SK-MEL-5 (cell line): ENCODE measurements at regions not wholly inside any gene's neighbourhood (a gene's known extent, or its start where the extent isn't known, plus 50 kb on each side); places are given as distances from the start of the nearest gene placed in this dataset.

Source experiments
- DNase-seq: peaks from one replicate; pipeline ENCODE4 v3.0.0-alpha.2; 2016; ENCODE audit warnings: low read depth, low spot score
- in situ Hi-C: cut with HindIII; loops from 2 replicates; pipeline ENCODE4 v1.10.0; 2016; ENCODE audit warnings: low sequenced_read_pairs, high pct_unique_total_duplicates, low pct_unique_long_range_greater_than_20kb

GRCh38 chrX:82912382-82912781 is 595.7 kb upstream of the POU3F4 start:
- DNase-seq, result peak; percentile 74
- in situ Hi-C loops, result no loop called here

DNA sequence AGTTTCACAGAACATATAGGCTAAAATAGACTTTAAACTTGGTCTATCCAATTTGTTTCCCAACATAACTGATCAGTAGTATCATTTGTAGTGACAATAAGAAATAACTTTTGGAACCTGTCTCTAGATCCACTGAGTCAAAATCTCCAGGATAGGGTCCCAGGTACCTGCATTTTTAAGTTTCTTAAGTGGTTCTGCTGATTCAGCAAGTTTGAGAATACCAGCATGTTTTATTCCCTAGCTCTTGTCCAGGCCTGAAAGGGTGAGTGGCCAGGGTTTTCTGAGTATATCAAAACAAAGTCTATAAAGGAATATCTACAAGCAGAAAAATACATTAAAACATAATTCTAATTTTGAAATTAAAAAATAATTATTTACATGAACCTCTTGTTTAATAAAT is 573.1 kb upstream of the POU3F4 start:
- no peak for DNase-seq
- in situ Hi-C loops, result no loop called here

DNA sequence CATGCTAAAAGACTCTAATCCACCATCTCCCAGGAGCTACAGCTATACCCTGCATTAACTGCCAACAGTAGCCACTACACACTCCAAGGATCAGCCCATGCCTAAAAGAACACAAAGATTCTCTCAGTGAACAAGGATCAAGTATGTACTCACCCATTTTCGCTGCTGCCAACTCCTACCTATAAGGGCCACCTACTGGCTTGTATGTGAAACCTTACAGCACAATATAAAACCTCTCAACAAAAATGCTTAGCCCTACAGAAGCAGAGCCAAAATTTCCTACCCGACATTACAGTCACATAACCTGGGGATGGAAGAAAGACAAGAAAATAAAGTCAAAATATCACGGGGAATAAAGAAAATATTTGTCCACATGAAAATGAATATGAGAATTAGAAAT is 562.8 kb upstream of the POU3F4 start:
- DNase-seq, result peak; percentile 35
- in situ Hi-C loops, result no loop called here

DNA sequence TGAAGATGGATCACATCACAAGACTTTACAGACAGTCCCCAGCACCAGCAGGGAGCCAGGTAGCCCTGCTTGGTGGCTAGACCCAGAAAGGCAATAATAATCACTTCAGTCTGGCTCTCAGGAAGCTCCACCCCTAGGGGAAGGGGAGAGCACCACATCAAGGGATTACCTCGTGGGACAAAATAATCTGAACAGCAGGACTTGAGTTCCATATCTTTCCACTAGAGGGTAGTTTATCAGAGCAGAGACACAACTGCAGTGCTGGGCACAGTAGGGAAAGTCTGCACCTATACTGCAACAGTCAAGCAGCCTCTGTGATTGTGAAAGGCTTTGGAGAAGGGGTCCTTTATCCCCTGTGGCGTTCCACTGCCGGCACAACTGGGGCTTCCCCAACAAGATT is 547.0 kb upstream of the POU3F4 start:
- in situ Hi-C loops, result no loop called here
- peak; percentile 47 for DNase-seq

GRCh38 chrX:82973646-82974045 is 534.4 kb upstream of the POU3F4 start:
- in situ Hi-C loops, result no loop called here
- no peak for DNase-seq

DNA sequence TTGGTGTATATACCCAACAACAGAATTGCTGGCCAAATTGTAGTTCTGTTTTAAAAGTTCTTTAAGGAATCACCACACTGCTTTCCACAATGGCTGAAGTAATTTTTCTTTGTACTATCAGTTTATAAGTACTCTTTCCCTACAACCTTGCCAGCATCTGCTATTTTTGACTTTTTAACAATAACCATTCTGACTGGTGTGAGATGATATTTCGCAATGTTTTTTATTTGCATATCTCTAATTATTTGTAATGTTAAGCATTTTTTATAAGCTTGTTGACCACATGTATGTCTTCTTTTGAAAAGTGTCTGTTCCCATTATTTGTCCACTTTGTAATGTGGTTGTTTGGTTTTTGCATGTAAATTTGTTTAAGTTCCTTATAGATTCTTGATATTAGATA is 509.9 kb upstream of the POU3F4 start:
- in situ Hi-C loops, result no loop called here
- DNase-seq, result no peak

DNA sequence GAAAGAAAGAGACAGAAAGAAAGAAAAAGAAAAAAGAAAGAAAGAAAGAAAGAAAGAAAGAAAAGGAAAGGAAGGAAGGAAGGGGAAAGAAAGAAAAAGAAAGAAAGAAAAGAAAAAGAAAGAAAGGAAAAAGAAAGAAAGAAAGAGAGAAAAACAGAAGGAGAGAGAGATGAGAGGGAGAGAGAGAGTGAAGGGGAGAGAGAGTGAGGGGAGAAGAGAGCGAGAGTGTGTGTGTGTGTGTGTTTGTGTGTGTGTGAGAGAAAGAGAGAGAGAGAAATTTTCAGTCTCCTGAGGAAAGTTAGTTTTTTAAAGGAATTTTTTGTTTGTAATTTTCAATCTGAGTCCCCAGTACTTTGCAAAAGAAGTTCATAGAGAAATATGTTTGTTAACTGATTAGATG is 504.1 kb upstream of the POU3F4 start:
- no peak for DNase-seq
- in situ Hi-C loops, result no loop called here

DNA sequence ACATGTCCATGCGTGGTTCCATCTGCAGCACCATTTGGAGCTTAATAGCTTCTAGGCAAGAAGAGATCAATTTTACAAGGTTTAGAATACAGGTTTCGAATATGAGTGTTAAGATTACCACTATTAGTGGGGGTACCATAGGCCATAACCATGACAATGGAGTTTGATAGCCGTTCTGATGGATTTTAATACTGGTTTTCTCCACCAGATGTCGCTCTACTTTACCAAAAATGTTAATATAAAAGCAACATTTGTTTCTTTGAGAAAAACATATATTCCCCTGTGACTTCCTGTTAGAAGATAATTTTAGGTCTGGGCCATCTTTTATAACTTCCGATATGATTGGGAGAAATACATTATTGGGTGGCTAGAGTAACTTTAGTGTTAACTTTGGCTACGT is 499.7 kb upstream of the POU3F4 start:
- in situ Hi-C loops, result no loop called here
- peak; percentile 21 for DNase-seq

GRCh38 chrX:83019258-83019657 is 488.8 kb upstream of the POU3F4 start:
- no peak for DNase-seq
- in situ Hi-C loops, result no loop called here

- in situ Hi-C loops, result no loop called here
- no peak for DNase-seq
Measured at GRCh38 chrX:83022020-83022419, 486.1 kb upstream of the POU3F4 start.
